K562 (cell line): ENCODE measurements at regions not wholly inside any gene's neighbourhood (a gene's known extent, or its start where the extent isn't known, plus 50 kb on each side); places are given as distances from the start of the nearest gene placed in this dataset.

ENCODE experiments used
- POLR2AphosphoS5 ChIP-seq: IDR thresholded peaks from 2 replicates; pipeline ENCODE4 v1.6.1; 2011; ENCODE audit warnings: mild to moderate bottlenecking, low read depth, low read length, moderate library complexity; ENCODE audit not compliant: control insufficient read depth, insufficient read depth
- RB1 ChIP-seq: fragments of 450-650 bp; IDR thresholded peaks from 2 replicates; pipeline ENCODE4 v1.6.1; 2017; ENCODE audit warnings: low read depth, mild to moderate bottlenecking
- REST ChIP-seq, 2 experiments: fragments of 450-650 bp; formaldehyde crosslinking in 1 of 2; IDR thresholded peaks; 2 replicates each; pipeline versions ENCODE4 v1.4.0 to v1.6.1; 2014 to 2020; ENCODE audit warnings: mild to moderate bottlenecking in 2 of 2, borderline replicate concordance in 1 of 2, low read depth in 1 of 2
- ZBTB43 ChIP-seq: sonication (generic); formaldehyde crosslinking; IDR thresholded peaks from 2 replicates; pipeline ENCODE4 v1.8.0; 2023; ENCODE audit warnings: mild to moderate bottlenecking, missing genetic modification reagents
- TF ChIP-seq, protein P1 (sequence below), 3 experiments: IDR thresholded peaks in 2 of 3; conservative IDR thresholded peaks in 1 of 3; 2 replicates each; pipeline ENCODE4 v1.5.1; 2011 to 2012; ENCODE audit warnings: low read length in 3 of 3, mild to moderate bottlenecking in 3 of 3, control low read depth in 2 of 3, improper control_type of control experiment in 1 of 3, inconsistent platforms in 1 of 3, low read depth in 1 of 3, mixed read lengths in 1 of 3, moderate library complexity in 1 of 3; ENCODE audit not compliant: insufficient read depth in 2 of 3

- TF ChIP-seq RB1 (no peak), REST (IDR thresholded peaks at IDR 0.05; ENCODE audit: borderline replicate concordance) (no peak), REST (CRISPR knock-in tag; IDR thresholded peaks at IDR 0.05; ENCODE audit: low read depth) (no peak), POLR2AphosphoS5 (no peak), ZBTB43 (CRISPR knock-in tag) (no peak)
- TF ChIP-seq, protein P1, sequence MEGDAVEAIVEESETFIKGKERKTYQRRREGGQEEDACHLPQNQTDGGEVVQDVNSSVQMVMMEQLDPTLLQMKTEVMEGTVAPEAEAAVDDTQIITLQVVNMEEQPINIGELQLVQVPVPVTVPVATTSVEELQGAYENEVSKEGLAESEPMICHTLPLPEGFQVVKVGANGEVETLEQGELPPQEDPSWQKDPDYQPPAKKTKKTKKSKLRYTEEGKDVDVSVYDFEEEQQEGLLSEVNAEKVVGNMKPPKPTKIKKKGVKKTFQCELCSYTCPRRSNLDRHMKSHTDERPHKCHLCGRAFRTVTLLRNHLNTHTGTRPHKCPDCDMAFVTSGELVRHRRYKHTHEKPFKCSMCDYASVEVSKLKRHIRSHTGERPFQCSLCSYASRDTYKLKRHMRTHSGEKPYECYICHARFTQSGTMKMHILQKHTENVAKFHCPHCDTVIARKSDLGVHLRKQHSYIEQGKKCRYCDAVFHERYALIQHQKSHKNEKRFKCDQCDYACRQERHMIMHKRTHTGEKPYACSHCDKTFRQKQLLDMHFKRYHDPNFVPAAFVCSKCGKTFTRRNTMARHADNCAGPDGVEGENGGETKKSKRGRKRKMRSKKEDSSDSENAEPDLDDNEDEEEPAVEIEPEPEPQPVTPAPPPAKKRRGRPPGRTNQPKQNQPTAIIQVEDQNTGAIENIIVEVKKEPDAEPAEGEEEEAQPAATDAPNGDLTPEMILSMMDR (IDR thresholded peaks at IDR 0.05 in 2 of 3, conservative IDR thresholded peaks at IDR 0.05 in 1 of 3; ENCODE audit: insufficient read depth in 2 of 3, low read depth in 1 of 3, low read length in 3 of 3), result no peak
Observed at GRCh38 chr1:221371705-221372104, 370.2 kb downstream of the DUSP10 start.
